Retinal pigment epithelial cell (primary cell): ENCODE measurements at regions not wholly inside any gene's neighbourhood (a gene's known extent, or its start where the extent isn't known, plus 50 kb on each side); places are given as distances from the start of the nearest gene placed in this dataset.
"Not testable (repeated sequence)": the region's sequence is repeated elsewhere in the genome, so short reads cannot be mapped to it uniquely, and the experiment has no call there.

Experiments used
- DNase-seq: peaks from one replicate; pipeline ENCODE4 v3.0.0-alpha.2; 2010; ENCODE audit warnings: low read depth
- H3K4me3 ChIP-seq: 2 replicates; pipeline ENCODE4 v1.5.1; 2011; ENCODE audit warnings: mild to moderate bottlenecking, low read length, control low read depth, moderate library complexity
- CTCF ChIP-seq: conservative IDR thresholded peaks from 2 replicates; pipeline ENCODE4 v1.5.1; 2011; ENCODE audit warnings: low read depth, low read length, control low read depth, inconsistent platforms

- H3K4me3 ChIP-seq, DNase-seq: not testable (repeated sequence)
These were observed 310.9 kb upstream of the FRG1 start for GRCh38 chr4:189629733-189630132.

- DNase-seq: not testable (repeated sequence)
These were observed 309.6 kb upstream of the FRG1 start for GRCh38 chr4:189630913-189631567.

GRCh38 chr4:189631568-189631916 lies 309.1 kb upstream of the FRG1 start:
- DNase-seq, H3K4me3 ChIP-seq: not testable (repeated sequence)

More at GRCh38 chr4:189630913-189631567, 309.6 kb upstream of the FRG1 start:
- not testable (repeated sequence) for H3K4me3 ChIP-seq

- H3K4me3 ChIP-seq, DNase-seq: not testable (repeated sequence)
These were observed 290.2 kb upstream of the FRG1 start for GRCh38 chr4:189650436-189650835.

- not testable (repeated sequence) for DNase-seq
These were observed 287.5 kb upstream of the FRG1 start for GRCh38 chr4:189653130-189653653.

GRCh38 chr4:189653983-189654382 lies 286.7 kb upstream of the FRG1 start:
- not testable (repeated sequence) for DNase-seq, H3K4me3 ChIP-seq

More at GRCh38 chr4:189653130-189653653, 287.5 kb upstream of the FRG1 start:
- not testable (repeated sequence) for H3K4me3 ChIP-seq

- H3K4me3 ChIP-seq, DNase-seq: not testable (repeated sequence)
These were observed 286.3 kb upstream of the FRG1 start for GRCh38 chr4:189654396-189654795.

GRCh38 chr4:189655817-189656216 lies 284.9 kb upstream of the FRG1 start:
- not testable (repeated sequence) for DNase-seq, H3K4me3 ChIP-seq

- TF ChIP-seq CTCF: no peak
- DNase-seq: no peak
- no peak overlapping the region for H3K4me3 ChIP-seq
These were observed 284.0 kb upstream of the FRG1 start for GRCh38 chr4:189656641-189657040.

- DNase-seq: not testable (repeated sequence)
These were observed 282.4 kb upstream of the FRG1 start for GRCh38 chr4:189658259-189658658.

GRCh38 chr4:189658831-189659230 lies 281.8 kb upstream of the FRG1 start:
- not testable (repeated sequence) for DNase-seq, H3K4me3 ChIP-seq

More at GRCh38 chr4:189658259-189658658, 282.4 kb upstream of the FRG1 start:
- H3K4me3 ChIP-seq: not testable (repeated sequence)

- no peak for DNase-seq
- H3K4me3 ChIP-seq: no peak overlapping the region
- TF ChIP-seq CTCF: no peak
These were observed 281.4 kb upstream of the FRG1 start for GRCh38 chr4:189659287-189659686.

GRCh38 chr4:189660722-189661360 lies 279.8 kb upstream of the FRG1 start:
- TF ChIP-seq CTCF: no peak
- H3K4me3 ChIP-seq: no peak overlapping the region
- DNase-seq: no peak
